HG02623 (cell line): ENCODE measurements at regions not wholly inside any gene's neighbourhood (a gene's known extent, or its start where the extent isn't known, plus 50 kb on each side); places are given as distances from the start of the nearest gene placed in this dataset.

Experiments used
- ATAC-seq: cut with Tn5 transposase; IDR thresholded peaks from one replicate; pipeline ENCODE4 v1.9.1; 2021; ENCODE audit warnings: moderate library complexity; ENCODE audit not compliant: unreplicated experiment

GRCh38 chr2:147099845-147100244 lies 745.0 kb upstream of the ACVR2A start:
- no peak for ATAC-seq

GRCh38 chr2:147098940-147099339 lies 745.9 kb upstream of the ACVR2A start:
- no peak for ATAC-seq

GRCh38 chr2:147097747-147098146 lies 747.1 kb upstream of the ACVR2A start:
- no peak for ATAC-seq

GRCh38 chr2:147096671-147097070 lies 748.2 kb upstream of the ACVR2A start:
- ATAC-seq: no peak

GRCh38 chr2:147095376-147095775 lies 749.5 kb upstream of the ACVR2A start:
- ATAC-seq: no peak

- ATAC-seq: no peak
Measured at GRCh38 chr2:147094077-147094476, 750.8 kb upstream of the ACVR2A start.

GRCh38 chr2:147092266-147092665 lies 752.6 kb upstream of the ACVR2A start:
- ATAC-seq: no peak

- ATAC-seq: no peak
Measured at GRCh38 chr2:147091448-147091847, 753.4 kb upstream of the ACVR2A start.

- ATAC-seq: no peak
Measured at GRCh38 chr2:147088871-147089270, 756.0 kb upstream of the ACVR2A start.

GRCh38 chr2:147086715-147087114 lies 758.1 kb upstream of the ACVR2A start:
- no peak for ATAC-seq

- ATAC-seq: no peak
Measured at GRCh38 chr2:147083664-147084063, 761.2 kb upstream of the ACVR2A start.

GRCh38 chr2:147082850-147083522 lies 761.8 kb upstream of the ACVR2A start:
- peak; percentile 87 for ATAC-seq

- no peak for ATAC-seq
Measured at GRCh38 chr2:147081831-147082230, 763.0 kb upstream of the ACVR2A start.

- ATAC-seq: no peak
Measured at GRCh38 chr2:147076634-147077033, 768.2 kb upstream of the ACVR2A start.

- no peak for ATAC-seq
Measured at GRCh38 chr2:147068071-147068470, 776.8 kb upstream of the ACVR2A start.

- no peak for ATAC-seq
Measured at GRCh38 chr2:147067136-147067535, 777.7 kb upstream of the ACVR2A start.

GRCh38 chr2:147062073-147062472 lies 782.8 kb upstream of the ACVR2A start:
- ATAC-seq: no peak

GRCh38 chr2:147061269-147061668 lies 783.6 kb upstream of the ACVR2A start:
- no peak for ATAC-seq

GRCh38 chr2:147057892-147058490 lies 786.8 kb upstream of the ACVR2A start:
- no peak for ATAC-seq

GRCh38 chr2:147051814-147052213 lies 793.0 kb upstream of the ACVR2A start:
- no peak for ATAC-seq

- no peak for ATAC-seq
Measured at GRCh38 chr2:147051248-147051647, 793.6 kb upstream of the ACVR2A start.

- ATAC-seq: no peak
Measured at GRCh38 chr2:147049957-147050356, 794.9 kb upstream of the ACVR2A start.

GRCh38 chr2:147046473-147046872 lies 798.4 kb upstream of the ACVR2A start:
- no peak for ATAC-seq
